HCT116 (cell line): ENCODE measurements at regions not wholly inside any gene's neighbourhood (a gene's known extent, or its start where the extent isn't known, plus 50 kb on each side); places are given as distances from the start of the nearest gene placed in this dataset.

Experiments
- ATAC-seq: fragments of 200-7000 bp; cut with Tn5 transposase; 2 replicates; pipeline ENCODE4 v1.9.1; 2020; ENCODE audit warnings: mild to moderate bottlenecking, moderate library complexity
- BruUV-seq: library from RNA; stranded (reverse); fragments of 400-500 nt; replicated peaks from 2 replicates; lab custom pipeline; 2021; lab: Mats Ljungman, UMichigan
- CTCF ChIA-PET: fragments of 300-600 bp; sonication (Branson Sonifier 250); formaldehyde crosslinking; loops from one replicate; lab custom pipeline; 2021; ENCODE audit warnings: antibody characterized with exemption; lab: Charles Lee
- POLR2A ChIA-PET: fragments of 300-600, 350-600 bp; sonication (Branson Sonifier 250); formaldehyde crosslinking; loops from one replicate; lab custom pipeline; 2021; ENCODE audit warnings: antibody characterized with exemption; lab: Charles Lee
- RAD21 ChIA-PET, 2 experiments: fragments of 300-600 bp; sonication (Branson Sonifier 250); formaldehyde crosslinking; loops; one replicate each; lab custom pipeline; 2023; ENCODE audit warnings: low total read pairs in 2 of 2; ENCODE audit not compliant: uncharacterized antibody in 2 of 2, unreplicated experiment in 2 of 2, low non-redundant PET in 1 of 2; lab: Charles Lee
- DNase-seq: peaks from one replicate; pipeline ENCODE4 v3.0.0-alpha.2; 2010; ENCODE audit warnings: low read depth, low spot score
- H2AFZ ChIP-seq: fragments of 200-600 bp; shearing (Covaris generic), sonication (generic); 2 replicates; pipeline ENCODE4 v1.6.1; 2017; ENCODE audit warnings: low read depth, mixed run types, mixed read lengths, antibody characterized with exemption, low read length; ENCODE audit not compliant: poor library complexity, severe bottlenecking
- H3K27ac ChIP-seq: 2 replicates; pipeline ENCODE4 v1.5.1; 2012; ENCODE audit warnings: low read depth, low read length
- H3K27me3 ChIP-seq: fragments of 200-600 bp; sonication (generic); 2 replicates; pipeline ENCODE4 v1.6.1; 2016; ENCODE audit warnings: mixed run types, low read length, mixed read lengths; ENCODE audit not compliant: insufficient read depth
- H3K36me3 ChIP-seq, 2 experiments: fragments of 200-500 bp in 1 of 2; fragments of 200-600 bp in 1 of 2; sonication (Bioruptor generic) in 1 of 2; sonication (generic) in 1 of 2; 2 replicates each; pipeline versions ENCODE4 v1.5.1 to v1.6.1; 2014 to 2016; ENCODE audit warnings: low read length in 2 of 2, inconsistent platforms in 1 of 2, mixed read lengths in 1 of 2, mixed run types in 1 of 2; ENCODE audit not compliant: insufficient read depth in 2 of 2, control insufficient read depth in 1 of 2
- H3K4me1 ChIP-seq, 2 experiments: fragments of 200-600 bp in 1 of 2; sonication (generic) in 1 of 2; 2 replicates each; pipeline versions ENCODE4 v1.5.1 to v1.6.1; 2012 to 2017; ENCODE audit warnings: low read length in 2 of 2, inconsistent platforms in 1 of 2, mild to moderate bottlenecking in 1 of 2, mixed read lengths in 1 of 2, mixed run types in 1 of 2, moderate library complexity in 1 of 2; ENCODE audit not compliant: insufficient read depth in 2 of 2, control insufficient read depth in 1 of 2
- H3K4me2 ChIP-seq: fragments of 200-600 bp; sonication (generic); 2 replicates; pipeline ENCODE4 v1.6.1; 2017; ENCODE audit warnings: mixed run types, low read length, mixed read lengths
- H3K4me3 ChIP-seq, 2 experiments: fragments of 200-600 bp in 1 of 2; sonication (generic) in 1 of 2; replicated peaks in 1 of 2; 2 replicates each; pipeline ENCODE4 v1.5.1; 2011 to 2016; ENCODE audit warnings: low read length in 2 of 2, control low read depth in 1 of 2, low read depth in 1 of 2, mild to moderate bottlenecking in 1 of 2, mixed read lengths in 1 of 2, mixed run types in 1 of 2
- H3K79me2 ChIP-seq: fragments of 200-600 bp; sonication (generic); 2 replicates; pipeline ENCODE4 v1.6.1; 2017; ENCODE audit warnings: mild to moderate bottlenecking, mixed run types, low read length, moderate library complexity, mixed read lengths; ENCODE audit not compliant: insufficient read depth
- H3K9ac ChIP-seq: fragments of 200-600 bp; sonication (generic); 2 replicates; pipeline ENCODE4 v1.6.1; 2016; ENCODE audit warnings: low read length, mixed read lengths
- H3K9me2 ChIP-seq: fragments of 200-600 bp; sonication (generic), shearing (Covaris generic); 2 replicates; pipeline ENCODE4 v1.6.1; 2017; ENCODE audit warnings: mixed run types, mild to moderate bottlenecking, moderate library complexity; ENCODE audit not compliant: insufficient read depth
- H3K9me3 ChIP-seq, 2 experiments: fragments of 200-500 bp in 1 of 2; fragments of 200-600 bp in 1 of 2; sonication (Bioruptor generic) in 1 of 2; sonication (generic) in 1 of 2; 2 replicates each; pipeline ENCODE4 v1.6.1; 2014 to 2017; ENCODE audit warnings: low read length in 2 of 2, mixed read lengths in 2 of 2, inconsistent platforms in 1 of 2, low read depth in 1 of 2, mild to moderate bottlenecking in 1 of 2, mixed run types in 1 of 2, moderate library complexity in 1 of 2; ENCODE audit not compliant: control insufficient read depth in 1 of 2, insufficient read depth in 1 of 2
- H4K20me1 ChIP-seq: fragments of 200-600 bp; sonication (generic), shearing (Covaris generic); 2 replicates; pipeline ENCODE4 v1.6.1; 2017; ENCODE audit warnings: mixed run types, mild to moderate bottlenecking, moderate library complexity; ENCODE audit not compliant: insufficient read depth
- ATF3 ChIP-seq: IDR thresholded peaks from 2 replicates; pipeline ENCODE4 v1.6.1; 2012
- EZH2 ChIP-seq: fragments of 200-600 bp; sonication (generic); IDR thresholded peaks from 2 replicates; pipeline ENCODE4 v1.6.1; 2017; ENCODE audit warnings: antibody characterized with exemption, mixed run types
- EZH2phosphoT487 ChIP-seq: fragments of 200-600 bp; IDR thresholded peaks from 2 replicates; pipeline ENCODE4 v1.6.1; 2018; ENCODE audit warnings: antibody characterized with exemption, borderline replicate concordance
- FOSL1 ChIP-seq: IDR thresholded peaks from 2 replicates; pipeline ENCODE4 v1.6.1; 2012; ENCODE audit warnings: low read depth
- JUND ChIP-seq: IDR thresholded peaks from 2 replicates; pipeline ENCODE4 v1.6.1; 2012
- MAX ChIP-seq: IDR thresholded peaks from 2 replicates; pipeline ENCODE4 v1.6.1; 2012
- SIN3A ChIP-seq: IDR thresholded peaks from 2 replicates; pipeline ENCODE4 v1.6.1; 2012; ENCODE audit warnings: low read depth
- SP1 ChIP-seq: IDR thresholded peaks from 2 replicates; pipeline ENCODE4 v1.6.1; 2012; ENCODE audit warnings: low read depth
- SRF ChIP-seq: IDR thresholded peaks from 2 replicates; pipeline ENCODE4 v1.6.1; 2012; ENCODE audit warnings: low read depth
- YY1 ChIP-seq: IDR thresholded peaks from 2 replicates; pipeline ENCODE4 v1.6.1; 2011; ENCODE audit warnings: low read length, low read depth, moderate library complexity, mild to moderate bottlenecking; ENCODE audit not compliant: insufficient replicate concordance; ENCODE audit errors: extremely low read depth
- ZBTB33 ChIP-seq: IDR thresholded peaks from 2 replicates; pipeline ENCODE4 v1.6.1; 2011; ENCODE audit warnings: mild to moderate bottlenecking, low read length, moderate library complexity; ENCODE audit not compliant: insufficient replicate concordance; ENCODE audit errors: extremely low read depth
- ZFX ChIP-seq: fragments of 450-650 bp; IDR thresholded peaks from 2 replicates; pipeline ENCODE4 v1.6.1; 2017
- ZNF274 ChIP-seq: fragments of 200-500 bp; sonication (Bioruptor generic); IDR thresholded peaks from 2 replicates; pipeline ENCODE4 v1.6.1; 2014; ENCODE audit warnings: mild to moderate bottlenecking, low read depth, low read length, inconsistent platforms
- intact Hi-C: fragments of 100-400 bp; cut with micrococcal nuclease; formaldehyde crosslinking; loops from 2 replicates; pipeline ENCODE4 v1.10.0; 2022

GRCh38 chr4:14262221-14262620 lies 634.7 kb upstream of the BOD1L1 start (continued):
- TF ChIP-seq SIN3A, result no peak
- TF ChIP-seq ZNF274, result no peak
- no peak for TF ChIP-seq ZFX
- no peak for TF ChIP-seq SP1

GRCh38 chr4:14264437-14264836 lies 636.9 kb upstream of the BOD1L1 start:
- Histone ChIP-seq H3K4me3 (no peak overlapping the region), H4K20me1 (no peaks in the 10 kb centered on the region), H3K9me2 (no peaks in the 10 kb centered on the region), H3K4me1 (no peaks in the 10 kb centered on the region), H3K27me3 (no peaks in the 10 kb centered on the region), H3K9me3 (peaks cover 0 to 16% of the 10 kb centered on the region in 2 experiments; a peak in 2 of 4 replicates), H3K36me3 (no peaks in the 10 kb centered on the region), H3K79me2 (no peaks in the 10 kb centered on the region), H2AFZ (no peak overlapping the region), H3K27ac (no peak overlapping the region), H3K4me2 (no peak overlapping the region), H3K9ac (no peak overlapping the region)
- ChIA-PET POLR2A (no interaction called here), RAD21 (no interaction called here), CTCF (no interaction called here)
- DNase-seq (no peak), ATAC-seq (no peak)
- no TSS peak for BruUV-seq
- intact Hi-C loops, result no loop called here
- TF ChIP-seq ZFX, result no peak
- TF ChIP-seq SP1, result no peak

- BruUV-seq, result no TSS peak
- Histone ChIP-seq H3K27me3 (no peaks in the 10 kb centered on the region), H3K9ac (no peak overlapping the region), H4K20me1 (no peaks in the 10 kb centered on the region), H3K4me2 (no peak overlapping the region), H3K36me3 (no peaks in the 10 kb centered on the region), H3K9me3 (peaks cover 0 to 17% of the 10 kb centered on the region in 2 experiments; a peak in 2 of 4 replicates), H3K79me2 (no peaks in the 10 kb centered on the region), H3K4me1 (no peaks in the 10 kb centered on the region), H3K4me3 (no peak overlapping the region), H3K27ac (no peak overlapping the region), H2AFZ (no peak overlapping the region), H3K9me2 (no peaks in the 10 kb centered on the region)
- intact Hi-C loops, result no loop called here
- DNase-seq (no peak), ATAC-seq (no peak)
- POLR2A ChIA-PET, result no interaction called here
- TF ChIP-seq EZH2 (no peak), EZH2phosphoT487 (no peak), SP1 (no peak), JUND (no peak), ZFX (no peak), ATF3 (no peak), SRF (no peak), ZNF274 (no peak), FOSL1 (no peak), ZBTB33 (no peak), MAX (no peak), YY1 (no peak)
- RAD21 ChIA-PET, result no interaction called here
- CTCF ChIA-PET, result no interaction called here
Observed at GRCh38 chr4:14265651-14266050, 638.1 kb upstream of the BOD1L1 start.
